Breast epithelium (tissue), 3 donors: ENCODE measurements at regions not wholly inside any gene's neighbourhood (a gene's known extent, or its start where the extent isn't known, plus 50 kb on each side); places are given as distances from the start of the nearest gene placed in this dataset.

Experiments
- CTCF ChIP-seq, 3 donors: fragments of 450-650 bp; IDR thresholded peaks; one replicate each; pipeline ENCODE4 v1.5.1; 2016 to 2017; ENCODE audit warnings: antibody characterized with exemption in 3 of 3, mild to moderate bottlenecking in 3 of 3, moderate library complexity in 3 of 3
- POLR2A ChIP-seq: fragments of 450-650 bp; IDR thresholded peaks from one replicate; pipeline ENCODE4 v1.6.1; 2016; ENCODE audit warnings: antibody characterized with exemption, mild to moderate bottlenecking, moderate library complexity
- POLR2AphosphoS5 ChIP-seq, 3 donors: sonication (generic); formaldehyde crosslinking; IDR thresholded peaks; one replicate each; pipeline ENCODE4 v1.6.1; 2017; ENCODE audit warnings: antibody characterized with exemption in 3 of 3

- TF ChIP-seq POLR2A = no peak
- TF ChIP-seq CTCF (IDR thresholded peaks at IDR 0.05) = no peak
- TF ChIP-seq POLR2AphosphoS5 (IDR thresholded peaks at IDR 0.05) = no peak
Measured at GRCh38 chr20:39342463-39342862, 380.3 kb downstream of the DHX35 start.
